ENCODE measurements at regions not wholly inside any gene's neighbourhood (a gene's known extent, or its start where the extent isn't known, plus 50 kb on each side); places are given as distances from the start of the nearest gene placed in this dataset.

DNA sequence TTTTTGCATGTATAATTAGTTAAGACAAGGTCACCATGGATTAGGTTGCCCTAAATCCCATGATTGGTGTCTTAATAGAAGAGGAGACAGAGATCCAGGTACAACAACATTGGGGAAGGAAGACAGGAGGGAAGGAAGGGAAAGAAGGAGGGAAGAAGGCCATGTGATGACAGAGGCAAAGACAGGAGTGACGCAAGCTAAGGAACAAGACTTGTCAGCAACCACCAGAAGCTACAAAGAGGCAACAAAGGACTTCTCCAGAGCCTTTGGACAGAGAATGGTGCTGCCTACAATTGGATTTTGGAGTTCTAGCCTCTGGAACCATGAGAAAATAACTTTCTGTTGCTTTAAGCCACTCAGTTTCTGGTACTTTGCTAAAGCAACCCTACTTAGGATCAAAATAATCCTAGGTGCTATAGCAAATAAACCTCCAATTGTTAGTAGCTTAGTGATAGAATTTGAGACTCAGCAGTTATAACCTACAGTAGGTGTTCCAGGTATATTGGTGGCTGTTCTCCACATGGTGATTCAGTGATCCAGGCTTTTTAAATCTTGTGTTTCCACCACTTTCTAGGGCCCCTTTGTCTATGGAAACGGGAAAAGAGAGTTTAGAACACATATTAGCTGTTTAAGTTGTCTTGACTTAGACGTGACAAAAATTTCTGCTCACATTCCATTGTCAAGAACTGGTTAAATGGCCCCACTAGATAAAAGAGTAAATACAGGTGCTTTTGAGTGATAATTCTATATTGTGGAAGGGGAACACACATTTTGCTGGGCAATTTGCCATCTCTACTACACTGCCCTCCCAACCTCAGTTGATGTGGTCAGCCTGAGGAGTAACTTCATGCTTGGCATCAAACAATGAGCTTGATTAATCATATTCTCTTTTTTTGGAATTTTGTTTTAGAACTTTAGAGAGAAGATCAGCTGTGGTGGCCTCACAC lies 70.5 kb upstream of the SP4 start:
- DNase-seq (ENCODE audit: low read depth in 2 of 3, low spot score in 1 of 3), result no peak

- DNase-seq (ENCODE audit: low read depth in 2 of 3, low spot score in 1 of 3), result no peak
Observed at GRCh38 chr7:21358648-21359047, 69.2 kb upstream of the SP4 start.

DNA sequence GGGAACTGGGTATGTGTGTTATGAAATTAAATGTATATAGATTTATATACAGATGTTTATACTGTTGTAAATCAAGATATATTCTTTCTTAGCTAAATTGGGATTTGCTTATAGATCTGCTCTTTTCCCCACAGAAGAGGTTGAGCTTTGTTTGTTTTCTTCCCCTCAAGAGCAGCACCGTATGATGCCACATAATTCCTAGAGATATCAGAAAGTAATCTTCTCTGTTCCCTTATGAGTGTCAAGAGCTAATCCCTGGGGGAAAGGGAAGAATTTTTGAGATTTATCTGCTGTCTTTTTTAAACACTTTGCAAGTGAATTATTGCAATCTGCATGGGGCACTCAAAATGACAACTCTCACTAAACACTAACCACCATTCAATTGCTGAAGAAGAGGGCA lies 68.7 kb upstream of the SP4 start:
- no peak for DNase-seq (ENCODE audit: low read depth in 2 of 3, low spot score in 1 of 3)

GRCh38 chr7:21361413-21362125 lies 66.3 kb upstream of the SP4 start:
- DNase-seq (ENCODE audit: low read depth in 2 of 3, low spot score in 1 of 3), result no peak

DNA sequence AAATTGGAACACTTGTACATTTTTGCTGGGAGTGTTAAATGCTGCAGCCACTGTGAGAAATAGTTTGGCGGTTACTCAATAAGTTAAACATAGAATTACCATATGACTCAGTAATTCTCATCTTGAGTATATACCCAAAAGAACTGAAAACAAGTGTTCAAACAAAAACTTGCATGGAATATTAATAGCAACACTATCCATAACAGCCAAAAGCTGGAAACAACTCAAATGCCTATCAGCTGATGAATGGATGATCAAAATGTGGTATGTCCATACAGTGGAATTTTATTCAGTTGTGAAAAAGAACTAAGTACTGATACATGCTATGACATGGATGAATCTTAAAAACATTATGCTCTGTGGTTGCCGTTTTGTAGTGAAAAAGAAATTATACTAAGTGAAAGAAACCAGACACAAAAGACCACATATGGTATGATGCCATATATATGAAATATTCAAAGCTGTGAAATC lies 63.0 kb upstream of the SP4 start:
- no peak for DNase-seq (ENCODE audit: low read depth in 2 of 3, low spot score in 1 of 3)

- DNase-seq (ENCODE audit: low read depth in 2 of 3, low spot score in 1 of 3), result no peak
Observed at GRCh38 chr7:21365866-21366624, 61.8 kb upstream of the SP4 start.

- DNase-seq (ENCODE audit: low read depth in 2 of 3, low spot score in 1 of 3), result no peak
Observed at GRCh38 chr7:21367081-21367480, 60.8 kb upstream of the SP4 start.

DNA sequence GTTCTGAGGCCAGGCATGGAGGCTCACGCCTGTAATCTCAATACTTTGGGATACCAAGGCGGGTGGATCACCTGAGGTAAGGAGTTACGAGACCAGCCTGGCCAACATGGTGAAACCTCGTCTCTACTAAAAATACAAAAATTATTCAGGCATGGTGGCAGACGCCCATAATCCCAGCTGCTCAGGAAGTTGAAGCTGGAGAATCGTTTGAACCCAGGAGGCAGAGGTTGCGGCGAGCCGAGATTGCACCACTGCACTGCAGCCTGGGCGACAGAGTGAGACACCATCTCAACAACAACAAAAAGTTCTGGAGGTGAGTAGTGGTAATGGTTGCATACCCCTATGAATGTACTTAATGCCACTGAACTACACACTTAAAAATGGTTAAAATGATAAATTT lies 60.3 kb upstream of the SP4 start:
- DNase-seq (ENCODE audit: low read depth in 2 of 3, low spot score in 1 of 3), result no peak

DNA sequence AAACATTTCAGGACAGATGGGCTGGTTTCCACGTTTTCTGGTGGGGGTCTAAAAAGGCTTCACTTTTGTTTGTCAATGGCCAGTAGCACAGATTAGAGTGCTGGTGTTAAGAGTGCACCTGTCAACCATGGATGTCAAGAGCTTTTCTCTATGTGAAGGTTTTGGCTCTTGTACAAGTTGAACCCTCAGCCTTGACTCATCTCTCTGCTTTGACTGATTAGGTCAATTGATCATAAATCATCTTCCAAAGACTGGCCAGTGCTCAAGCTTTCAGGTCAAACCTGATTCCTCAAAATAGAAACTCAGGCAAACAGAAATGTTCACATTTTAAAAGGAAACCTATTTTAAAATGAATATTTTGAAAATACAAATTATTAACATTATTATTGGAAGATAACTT lies 59.6 kb upstream of the SP4 start:
- DNase-seq (ENCODE audit: low read depth in 2 of 3, low spot score in 1 of 3), result no peak

- no peak for DNase-seq (ENCODE audit: low read depth in 2 of 3, low spot score in 1 of 3)
Observed at GRCh38 chr7:21370283-21370982, 57.5 kb upstream of the SP4 start.

GRCh38 chr7:21371360-21371759 lies 56.5 kb upstream of the SP4 start:
- no peak for DNase-seq (ENCODE audit: low read depth in 2 of 3, low spot score in 1 of 3)

- DNase-seq (ENCODE audit: low read depth in 2 of 3, low spot score in 1 of 3), result no peak
Observed at GRCh38 chr7:21373031-21373430, 54.9 kb upstream of the SP4 start.

DNA sequence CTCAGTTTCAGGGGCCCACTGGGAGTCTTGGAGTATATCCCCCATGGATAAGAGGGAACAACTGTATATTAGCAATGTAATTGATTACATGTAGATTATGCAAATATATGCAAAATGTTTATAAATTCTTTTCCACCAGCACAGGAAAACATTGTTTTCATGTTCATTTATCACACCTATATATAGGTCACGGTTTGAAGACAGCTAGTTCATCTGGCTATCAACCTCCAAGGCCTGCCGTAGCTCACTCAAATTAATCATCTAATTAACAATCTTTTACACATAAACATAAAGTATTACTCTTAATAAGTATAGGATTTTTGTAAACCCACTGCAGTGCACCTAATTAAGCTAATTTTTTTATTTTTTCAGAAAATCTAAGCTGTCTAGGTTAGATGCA lies 53.7 kb upstream of the SP4 start:
- no peak for DNase-seq (ENCODE audit: low read depth in 2 of 3, low spot score in 1 of 3)

GRCh38 chr7:21377545-21377944 lies 50.3 kb upstream of the SP4 start:
- DNase-seq (ENCODE audit: low read depth in 2 of 3, low spot score in 1 of 3), result no peak

All from stimulated activated CD4-positive, alpha-beta T cell treated with anti-CD3 and anti-CD28 coated beads, Interleukin-12 subunit alpha, Interleukin-12 subunit beta, amount 100 ng/mL, for 48 hours (primary cell).